H1 (cell line): ENCODE measurements at regions not wholly inside any gene's neighbourhood (a gene's known extent, or its start where the extent isn't known, plus 50 kb on each side); places are given as distances from the start of the nearest gene placed in this dataset.

Source experiments
- CTCF ChIA-PET: fragments of 300-600 bp; sonication (Branson Sonifier 250); formaldehyde crosslinking; loops from one replicate; lab custom pipeline; 2021; ENCODE audit not compliant: partially characterized antibody; lab: Charles Lee
- POLR2A ChIA-PET: fragments of 300-600 bp; sonication (Branson Sonifier 250); formaldehyde crosslinking; loops from one replicate; lab custom pipeline; 2021; ENCODE audit warnings: inconsistent platforms; ENCODE audit not compliant: partially characterized antibody; lab: Charles Lee
- DNase-seq, 2 experiments: peaks; one replicate each; pipeline versions ENCODE4 v3.0.0 to v3.0.0-alpha.2; 2010 to 2022; ENCODE audit warnings: low spot score in 2 of 2, low read depth in 1 of 2, mixed read lengths in 1 of 2
- FAIRE-seq: peaks from 2 replicates; lab custom pipeline; 2011; peaks lifted over from hg19 to GRCh38; lab: Jason Lieb, UNC
- H2AFZ ChIP-seq: 2 replicates; pipeline ENCODE4 v1.8.1; 2012; ENCODE audit warnings: low read length, inconsistent platforms
- H2AK5ac ChIP-seq: 2 replicates; pipeline ENCODE4 v1.6.1; 2013; ENCODE audit warnings: low read depth, low read length
- H2BK120ac ChIP-seq: replicated peaks from 2 replicates; pipeline ENCODE3; 2013; ENCODE audit warnings: low read depth, low read length, inconsistent platforms
- H2BK12ac ChIP-seq: 2 replicates; pipeline ENCODE4 v1.6.1; 2013; ENCODE audit warnings: low read depth, low read length
- H2BK15ac ChIP-seq: 2 replicates; pipeline ENCODE4 v1.6.1; 2013; ENCODE audit warnings: low read length
- H2BK20ac ChIP-seq: 2 replicates; pipeline ENCODE4 v1.6.1; 2013; ENCODE audit warnings: low read length
- H2BK5ac ChIP-seq: 2 replicates; pipeline ENCODE4 v1.6.1; 2013; ENCODE audit warnings: low read depth, low read length
- H3K14ac ChIP-seq: 2 replicates; pipeline ENCODE4 v1.6.1; 2013; ENCODE audit warnings: inconsistent platforms; ENCODE audit not compliant: insufficient read length
- H3K18ac ChIP-seq: 2 replicates; pipeline ENCODE4 v1.6.1; 2013; ENCODE audit warnings: low read length; ENCODE audit errors: extremely low read depth
- H3K23ac ChIP-seq: 2 replicates; pipeline ENCODE4 v1.6.1; 2013; ENCODE audit warnings: inconsistent platforms; ENCODE audit not compliant: insufficient read length
- H3K23me2 ChIP-seq: 2 replicates; pipeline ENCODE4 v1.6.1; 2013; ENCODE audit warnings: low read depth, low read length
- H3K27ac ChIP-seq: 2 replicates; pipeline ENCODE4 v1.6.1; 2011; ENCODE audit warnings: low read depth, low read length, inconsistent platforms
- H3K27me3 ChIP-seq, 4 experiments: replicated peaks in 1 of 4; 1 replicate in 1 of 4; 2 replicates in 3 of 4; pipeline versions ENCODE4 v1.6.1 to v1.8.1; 2011 to 2013; ENCODE audit warnings: low read length in 3 of 4, mild to moderate bottlenecking in 3 of 4, inconsistent platforms in 2 of 4, mixed read lengths in 2 of 4, moderate library complexity in 1 of 4; ENCODE audit not compliant: control insufficient read depth in 3 of 4, insufficient read depth in 3 of 4; ENCODE audit errors: extremely low read depth in 1 of 4
- H3K36me3 ChIP-seq, 4 experiments: 2 replicates each; pipeline versions ENCODE4 v1.6.1 to v1.8.1; 2011 to 2013; ENCODE audit warnings: mild to moderate bottlenecking in 4 of 4, low read length in 3 of 4, moderate library complexity in 2 of 4, control low read depth in 1 of 4, inconsistent platforms in 1 of 4; ENCODE audit not compliant: insufficient read depth in 4 of 4, control insufficient read depth in 2 of 4
- H3K4ac ChIP-seq: replicated peaks from 2 replicates; pipeline ENCODE3; 2013; ENCODE audit warnings: low read length, low read depth, mixed read lengths, inconsistent platforms; ENCODE audit not compliant: insufficient read length
- H3K4me1 ChIP-seq, 4 experiments: replicated peaks in 1 of 4; 1 replicate in 1 of 4; 2 replicates in 3 of 4; pipeline versions ENCODE4 v1.6.1 to v1.8.1; 2011 to 2013; ENCODE audit warnings: low read length in 3 of 4, inconsistent platforms in 2 of 4, mixed read lengths in 1 of 4; ENCODE audit not compliant: insufficient read depth in 4 of 4, control insufficient read depth in 3 of 4
- H3K4me2 ChIP-seq, 2 experiments: 2 replicates each; pipeline versions ENCODE4 v1.6.1 to v1.8.1; 2011 to 2013; ENCODE audit warnings: low read depth in 2 of 2, low read length in 2 of 2, control low read depth in 1 of 2, inconsistent platforms in 1 of 2, mild to moderate bottlenecking in 1 of 2; ENCODE audit not compliant: insufficient read depth in 1 of 2
- H3K4me3 ChIP-seq, 4 experiments: fragments of 200-600, 300-600 bp in 1 of 4; sonication (generic), shearing (Covaris generic), sonication (Bioruptor Twin) in 1 of 4; 2 replicates each; pipeline versions ENCODE4 v1.5.1 to v1.8.1; 2011 to 2016; ENCODE audit warnings: low read length in 4 of 4, low read depth in 3 of 4, control low read depth in 2 of 4, inconsistent platforms in 2 of 4, mild to moderate bottlenecking in 2 of 4, mixed read lengths in 1 of 4, moderate library complexity in 1 of 4; ENCODE audit not compliant: insufficient read depth in 2 of 4; ENCODE audit errors: extremely low read depth in 1 of 4
- H3K56ac ChIP-seq: replicated peaks from 2 replicates; pipeline ENCODE3; 2013; ENCODE audit warnings: low read depth, mild to moderate bottlenecking, mixed read lengths, low read length, inconsistent platforms; ENCODE audit not compliant: insufficient read length
- H3K79me1 ChIP-seq: 2 replicates; pipeline ENCODE4 v1.6.1; 2013; ENCODE audit warnings: low read depth, low read length, control low read depth
- H3K79me2 ChIP-seq, 2 experiments: 2 replicates each; pipeline versions ENCODE4 v1.6.1 to v1.8.1; 2012 to 2013; ENCODE audit warnings: low read length in 2 of 2, mild to moderate bottlenecking in 2 of 2, inconsistent platforms in 1 of 2; ENCODE audit not compliant: insufficient read depth in 2 of 2, control insufficient read depth in 1 of 2
- H3K9ac ChIP-seq, 4 experiments: replicated peaks in 1 of 4; 1 replicate in 1 of 4; 2 replicates in 3 of 4; pipeline versions ENCODE4 v1.6.1 to v1.8.1; 2011 to 2013; ENCODE audit warnings: low read depth in 3 of 4, low read length in 3 of 4, control low read depth in 2 of 4, mild to moderate bottlenecking in 2 of 4, moderate library complexity in 2 of 4, inconsistent platforms in 1 of 4; ENCODE audit errors: extremely low read depth in 1 of 4
- H3K9me3 ChIP-seq, 2 experiments: 2 replicates each; pipeline versions ENCODE4 v1.6.1 to v1.8.1; 2012 to 2013; ENCODE audit warnings: mild to moderate bottlenecking in 2 of 2, moderate library complexity in 2 of 2, control low read depth in 1 of 2, inconsistent platforms in 1 of 2, low read depth in 1 of 2, low read length in 1 of 2, mixed read lengths in 1 of 2; ENCODE audit not compliant: insufficient read depth in 2 of 2
- H4K20me1 ChIP-seq, 2 experiments: replicated peaks in 1 of 2; 2 replicates each; pipeline versions ENCODE3 to v1.8.1; 2011 to 2013; ENCODE audit warnings: inconsistent platforms in 2 of 2, low read length in 2 of 2, mild to moderate bottlenecking in 1 of 2; ENCODE audit not compliant: insufficient read depth in 2 of 2, control insufficient read depth in 1 of 2
- H4K5ac ChIP-seq: 2 replicates; pipeline ENCODE4 v1.6.1; 2013; ENCODE audit warnings: low read length, low read depth, mixed read lengths, inconsistent platforms; ENCODE audit not compliant: insufficient read length
- H4K8ac ChIP-seq: 2 replicates; pipeline ENCODE4 v1.8.0; 2013; ENCODE audit warnings: mild to moderate bottlenecking, moderate library complexity, low read length, inconsistent platforms; ENCODE audit not compliant: insufficient read depth; ENCODE audit errors: extremely low read depth
- H4K91ac ChIP-seq: replicated peaks from 2 replicates; pipeline ENCODE3; 2013; ENCODE audit warnings: low read length, mixed read lengths, inconsistent platforms; ENCODE audit not compliant: insufficient read length
- CREB1 ChIP-seq: IDR thresholded peaks from 2 replicates; pipeline ENCODE4 v1.6.1; 2012; ENCODE audit warnings: inconsistent platforms
- EGR1 ChIP-seq: IDR thresholded peaks from 2 replicates; pipeline ENCODE4 v1.6.1; 2011; ENCODE audit warnings: low read depth, low read length, borderline replicate concordance
- FOSL1 ChIP-seq: IDR thresholded peaks from 2 replicates; pipeline ENCODE4 v1.6.1; 2011; ENCODE audit warnings: mild to moderate bottlenecking, low read depth, low read length, moderate library complexity; ENCODE audit not compliant: insufficient read depth
- WGBS, 2 experiments: shearing (Covaris generic) in 1 of 2; methylation state at CpG; one replicate each; pipeline versions ENCODE4 v1.1.6 to v1.1.7; 2013 to 2015; ENCODE audit warnings: low lambda C conversion rate in 2 of 2, mixed read lengths in 2 of 2, inconsistent platforms in 1 of 2, low coverage in 1 of 2, missing lambda C conversion rate in 1 of 2; ENCODE audit not compliant: insufficient replicate concordance in 2 of 2, insufficient coverage in 1 of 2, insufficient read length in 1 of 2; ENCODE audit errors: extremely low coverage in 1 of 2, missing lambda C conversion rate in 1 of 2; 5-methylcytosine and 5-hydroxymethylcytosine counted together

GRCh38 chr2:238573916-238574315 lies 147.2 kb downstream of the ASB1 start:
- H4K91ac ChIP-seq: no peak overlapping the region
- DNase-seq (no peak), FAIRE-seq (no peak)
- no peak overlapping the region for H3K56ac ChIP-seq
- H3K14ac ChIP-seq: no peak overlapping the region
- H2AFZ ChIP-seq: no peak overlapping the region
- no peak overlapping the region for H3K4me2 ChIP-seq
- no peak overlapping the region for H2BK120ac ChIP-seq
- no peak overlapping the region for H2BK15ac ChIP-seq
- no peaks in the 10 kb centered on the region for H3K23me2 ChIP-seq
- no peak overlapping the region for H2BK20ac ChIP-seq
- no peak for TF ChIP-seq EGR1
- no peak for TF ChIP-seq CREB1
- TF ChIP-seq FOSL1: no peak
- H2BK5ac ChIP-seq: no peak overlapping the region
- no peak overlapping the region for H3K23ac ChIP-seq
- H3K4me3 ChIP-seq: no peak overlapping the region
- H2AK5ac ChIP-seq: no peak overlapping the region
- no peaks in the 10 kb centered on the region for H3K79me1 ChIP-seq
- H3K4me1 ChIP-seq: no peaks in the 10 kb centered on the region
- H3K9ac ChIP-seq: no peak overlapping the region
- H4K5ac ChIP-seq: no peak overlapping the region
- no peak overlapping the region for H3K4ac ChIP-seq
- no peak overlapping the region for H3K27ac ChIP-seq
- ChIA-PET CTCF (interaction anchor here (0.8 to 2.2 kb wide), 3 partner anchors 11 to 50 kb away, joined by 4 to 7 read pairs (median 5); no protein-coding TSS in a partner anchor), POLR2A (no interaction called here)
- H4K20me1 ChIP-seq: no peaks in the 10 kb centered on the region
- 87% methylated on average over 12 of the region's 12 CpGs; no CpG with 5 or more reads in 1 of the 2 experiments for WGBS, 2 experiments
- no peak overlapping the region for H4K8ac ChIP-seq
- no peak overlapping the region for H3K18ac ChIP-seq
- no peaks in the 10 kb centered on the region for H3K27me3 ChIP-seq
- no peaks in the 10 kb centered on the region; a peak in 1 of 4 replicates for H3K9me3 ChIP-seq
- no peak overlapping the region for H2BK12ac ChIP-seq
- H3K79me2 ChIP-seq: no peaks in the 10 kb centered on the region
- H3K36me3 ChIP-seq: no peaks in the 10 kb centered on the region
